HK-2 (cell line): ENCODE measurements at regions not wholly inside any gene's neighbourhood (a gene's known extent, or its start where the extent isn't known, plus 50 kb on each side); places are given as distances from the start of the nearest gene placed in this dataset.

Experiments
- DNase-seq: peaks from one replicate; pipeline ENCODE4 v3.0.0-alpha.2; 2018; ENCODE audit not compliant: unreplicated experiment

DNA sequence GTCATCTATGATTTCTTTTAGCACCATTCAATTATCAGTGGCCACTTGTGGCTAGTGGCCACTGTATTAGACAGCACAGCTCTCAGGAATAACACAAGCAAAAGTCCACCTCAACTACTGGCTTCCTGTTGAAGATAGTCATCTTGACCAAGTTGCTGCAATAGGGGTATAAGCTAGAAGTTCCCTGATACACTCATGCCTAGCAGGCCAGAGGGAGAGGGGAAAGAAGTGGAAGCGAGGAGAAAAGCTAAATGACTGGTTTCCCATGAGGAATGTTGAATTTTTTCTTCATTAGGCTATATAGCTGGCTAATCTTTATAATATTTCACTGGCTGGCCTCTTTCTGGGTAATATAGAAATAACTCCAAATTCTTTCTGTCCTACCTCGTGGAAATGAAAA, 327.5 kb upstream of the MEOX2 start:
- no peak for DNase-seq

GRCh38 chr7:16007911-16008310, 321.4 kb upstream of the MEOX2 start:
- no peak for DNase-seq

DNA sequence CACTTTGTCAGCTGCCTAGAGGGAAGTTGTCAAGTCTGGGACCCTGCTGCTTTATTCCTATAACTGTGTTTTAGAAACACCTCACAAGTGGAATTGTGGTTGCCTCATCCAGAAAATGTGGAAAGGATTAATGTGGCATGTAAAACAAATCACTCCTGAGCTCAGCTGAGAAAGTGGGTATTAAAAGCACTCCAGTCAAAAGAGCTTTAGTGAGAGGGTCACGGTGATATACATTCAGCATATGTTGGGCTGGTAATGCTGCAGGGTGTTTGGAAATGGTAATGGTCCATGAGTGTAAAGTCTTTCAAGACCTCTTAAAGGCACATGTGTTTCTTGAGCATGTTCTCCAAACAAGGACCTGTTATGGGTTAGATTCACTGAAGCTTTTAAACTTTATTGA, 318.2 kb upstream of the MEOX2 start:
- DNase-seq, result no peak

DNA sequence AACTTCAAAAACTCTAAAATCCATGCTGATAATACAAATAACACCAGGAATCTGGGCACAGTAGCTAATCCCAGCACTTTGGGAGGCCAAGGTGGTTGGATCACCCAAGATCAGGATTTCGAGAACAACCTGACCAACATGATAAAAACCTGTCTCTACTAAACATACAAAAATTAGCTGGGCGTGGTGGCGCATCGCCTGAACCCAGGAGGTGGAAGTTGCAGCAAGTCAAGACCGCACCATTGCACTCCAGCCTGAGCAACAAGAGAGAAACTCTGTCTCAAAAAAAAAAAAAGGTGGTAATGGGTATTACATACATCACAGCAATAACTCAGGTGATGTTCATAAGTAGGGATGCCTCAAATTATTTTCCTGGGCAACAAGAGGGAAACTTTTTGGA, 315.0 kb upstream of the MEOX2 start:
- no peak for DNase-seq

DNA sequence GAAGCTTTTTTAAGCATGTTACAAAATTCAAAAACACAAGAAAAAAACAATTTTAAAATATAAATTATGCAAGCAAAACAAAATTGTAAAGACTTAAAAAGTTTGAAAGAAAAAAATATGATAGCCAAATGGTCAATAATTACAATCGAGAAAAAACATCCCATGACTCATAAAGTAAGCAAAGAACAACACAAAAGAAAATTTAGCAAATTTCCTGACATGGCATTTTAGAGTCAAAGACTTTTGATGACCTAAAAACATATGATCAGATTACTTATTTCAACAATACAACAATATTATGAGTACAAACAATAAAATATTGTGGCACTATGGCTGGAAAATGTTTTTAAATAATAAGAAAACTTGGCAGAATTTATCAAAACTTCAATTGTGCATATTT, 312.1 kb upstream of the MEOX2 start:
- no peak for DNase-seq

DNA sequence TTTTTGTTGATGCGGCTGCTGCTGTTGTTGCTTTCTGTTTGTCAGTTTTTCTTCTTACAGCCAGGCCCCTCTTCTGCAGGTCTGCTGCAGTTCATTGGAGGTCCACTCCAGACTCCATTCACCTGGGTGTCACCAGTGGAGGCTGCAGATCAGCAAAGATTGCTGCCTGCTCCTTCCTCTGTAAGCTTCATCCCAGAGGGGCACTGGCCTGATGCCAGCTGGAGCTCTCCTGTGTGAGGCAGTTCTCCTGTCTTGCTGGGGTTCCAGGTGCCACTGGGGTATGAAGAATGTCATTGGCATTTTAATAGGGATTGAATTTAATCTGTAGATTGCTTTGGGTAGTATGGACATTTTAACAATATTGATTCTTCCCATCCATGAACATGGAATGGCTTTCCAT, 308.5 kb upstream of the MEOX2 start:
- no peak for DNase-seq

DNA sequence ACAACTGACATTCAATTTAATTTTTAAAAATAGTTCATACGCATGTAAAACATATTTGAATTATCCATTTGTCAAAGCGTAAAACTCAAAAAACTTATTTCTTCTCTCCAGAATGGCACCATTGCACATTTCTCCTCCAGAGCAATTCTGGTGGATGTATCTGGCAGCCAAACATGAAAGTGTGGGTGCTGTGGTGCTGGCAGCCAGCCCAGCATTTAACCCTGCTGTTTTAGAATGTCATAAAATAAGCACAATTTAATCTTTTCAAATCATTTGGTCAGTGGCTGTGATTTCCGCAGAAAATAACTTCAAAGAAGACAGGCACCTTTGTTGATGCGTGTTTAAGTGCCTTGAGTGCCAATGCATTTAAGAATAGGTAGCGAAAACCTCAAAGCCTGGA, 302.7 kb upstream of the MEOX2 start:
- DNase-seq, result no peak

DNA sequence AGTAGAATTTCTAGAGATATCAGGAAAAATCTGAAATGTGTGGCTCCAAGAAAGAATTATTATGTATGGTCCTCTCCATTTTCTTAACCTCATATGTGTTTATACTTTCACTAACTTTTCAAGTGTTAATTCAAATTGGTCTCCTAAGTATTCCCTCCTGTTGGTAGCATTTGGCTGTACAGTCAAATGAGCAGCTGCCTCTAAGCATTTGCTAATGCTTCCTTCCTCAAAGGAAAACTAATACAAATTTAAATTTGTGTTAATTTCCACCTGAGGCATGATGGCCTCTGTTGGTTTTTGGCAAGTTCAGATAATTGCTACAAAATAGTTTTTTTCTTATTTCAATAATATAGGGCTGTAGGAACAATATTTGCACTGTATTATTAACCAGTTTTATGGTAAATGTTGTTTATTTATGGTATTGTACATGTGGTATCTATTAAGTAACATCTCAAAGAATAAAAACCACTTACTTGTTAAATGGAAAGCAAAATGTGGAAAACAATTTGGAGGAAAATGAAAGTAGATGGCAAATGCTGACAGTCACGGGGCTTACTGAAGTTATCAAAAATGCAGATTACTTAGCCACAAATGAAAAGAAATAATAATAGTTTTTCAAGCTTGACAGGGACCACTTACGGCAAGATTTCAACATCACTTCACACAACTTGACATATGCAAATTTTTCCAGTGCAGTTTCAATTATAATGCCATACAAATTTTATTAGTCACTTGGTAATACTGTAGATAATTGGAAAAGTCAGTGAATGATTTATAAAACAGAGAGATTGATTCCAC, 299.3 kb upstream of the MEOX2 start:
- DNase-seq, result no peak

GRCh38 chr7:15977663-15978062, 291.2 kb upstream of the MEOX2 start:
- DNase-seq, result no peak

DNA sequence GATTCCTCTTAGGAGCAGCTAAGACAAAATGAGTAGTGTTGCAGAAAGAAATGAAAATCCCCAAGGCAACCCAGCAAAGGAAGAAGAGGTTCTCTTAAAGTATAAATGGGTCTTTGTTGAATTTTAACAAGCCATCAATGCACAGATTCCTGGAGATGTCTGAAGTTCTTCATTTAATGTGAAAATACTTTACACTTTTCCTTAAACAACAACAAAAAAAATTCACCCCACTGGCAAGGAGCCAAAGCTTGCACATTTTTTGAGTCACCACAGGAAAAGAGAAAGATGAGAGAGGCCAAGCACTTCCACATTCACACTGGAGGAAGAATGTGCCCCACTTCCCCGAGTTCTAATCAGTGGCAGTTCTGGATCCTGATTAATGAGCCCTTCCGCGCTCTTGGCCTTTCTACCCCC, 286.4 kb upstream of the MEOX2 start:
- no peak for DNase-seq

GRCh38 chr7:15967551-15967950, 281.1 kb upstream of the MEOX2 start:
- no peak for DNase-seq

DNA sequence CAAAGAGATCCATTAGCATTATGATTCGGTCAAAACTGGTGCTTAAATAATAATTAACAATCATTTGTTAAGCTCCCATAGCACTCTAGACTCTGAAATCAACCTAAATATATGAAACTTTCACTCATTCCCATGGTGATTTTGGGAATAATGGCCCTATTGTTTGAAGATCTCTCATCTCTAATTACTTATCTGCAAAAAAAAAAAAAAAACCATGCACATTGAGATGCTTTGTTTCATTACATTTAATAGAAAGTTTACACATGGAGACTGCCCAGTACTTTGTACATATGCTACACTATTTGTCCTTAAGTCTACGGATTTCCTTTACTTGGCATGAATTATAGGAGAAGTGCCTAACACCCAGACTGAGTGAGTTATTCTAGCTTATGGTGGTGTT, 280.6 kb upstream of the MEOX2 start:
- no peak for DNase-seq

DNA sequence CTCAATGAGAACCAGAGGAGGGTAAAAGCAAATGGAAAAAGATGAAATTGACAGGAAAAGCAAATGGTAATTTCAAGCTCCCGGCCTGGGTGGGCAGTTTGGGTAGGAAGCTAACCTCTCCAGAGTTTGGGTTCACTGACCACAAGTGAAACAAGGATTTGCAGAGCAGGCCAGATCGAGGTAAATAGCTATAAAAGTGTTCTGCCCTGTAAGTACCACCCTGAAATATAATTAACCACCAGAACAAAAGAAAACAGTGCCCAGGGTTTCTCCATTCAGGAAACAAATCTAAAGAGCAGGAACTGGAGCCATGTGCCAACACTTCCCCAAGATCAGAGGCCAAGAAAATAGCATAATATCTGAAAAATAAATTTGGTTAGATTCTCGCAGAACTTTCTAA, 276.7 kb upstream of the MEOX2 start:
- DNase-seq, result no peak

GRCh38 chr7:15954671-15955354, 268.3 kb upstream of the MEOX2 start:
- DNase-seq, result no peak

GRCh38 chr7:15950299-15950698, 263.8 kb upstream of the MEOX2 start:
- no peak for DNase-seq

DNA sequence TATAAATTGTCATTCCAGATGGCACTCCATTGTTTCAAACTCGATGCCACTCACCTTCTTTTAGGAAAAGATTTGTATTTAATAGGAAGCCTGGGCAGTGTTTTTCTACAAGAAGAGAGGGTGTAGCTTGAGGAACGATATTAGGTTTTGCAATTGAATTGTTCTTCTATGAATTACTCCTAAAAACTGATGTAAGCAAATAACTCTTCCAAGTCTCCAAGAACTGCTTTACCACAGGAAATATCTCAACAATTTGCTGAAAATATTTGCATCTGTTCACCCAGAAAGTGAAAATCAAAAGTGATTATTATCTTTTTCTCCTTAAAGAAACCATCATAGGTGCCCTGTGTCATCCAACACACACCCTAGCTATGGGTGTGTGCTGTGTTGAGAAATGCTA, 261.3 kb upstream of the MEOX2 start:
- DNase-seq, result no peak

GRCh38 chr7:15938115-15938514, 251.6 kb upstream of the MEOX2 start:
- no peak for DNase-seq

- no peak for DNase-seq
Observed at GRCh38 chr7:15937571-15937970, 251.1 kb upstream of the MEOX2 start.

- DNase-seq, result no peak
Observed at GRCh38 chr7:15936991-15937390, 250.5 kb upstream of the MEOX2 start.

DNA sequence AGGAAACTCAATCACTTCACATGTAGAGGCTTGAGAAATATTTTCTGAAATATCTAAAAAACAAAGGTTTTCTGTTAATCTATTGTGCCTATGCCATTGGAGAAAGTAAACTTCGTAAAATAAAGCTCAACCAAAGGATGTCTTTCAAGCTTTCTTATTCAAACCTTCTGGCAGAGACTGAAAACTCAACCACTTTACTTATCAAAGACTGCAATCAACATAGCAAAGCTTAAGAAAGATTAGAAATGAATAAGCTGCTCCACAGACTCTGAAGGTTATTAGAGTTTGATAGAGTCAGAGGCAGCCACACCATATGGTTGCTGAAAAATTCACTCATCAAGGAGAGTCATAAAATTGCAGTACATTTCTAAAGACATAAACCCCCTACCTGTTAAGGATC, 245.8 kb upstream of the MEOX2 start:
- no peak for DNase-seq

DNA sequence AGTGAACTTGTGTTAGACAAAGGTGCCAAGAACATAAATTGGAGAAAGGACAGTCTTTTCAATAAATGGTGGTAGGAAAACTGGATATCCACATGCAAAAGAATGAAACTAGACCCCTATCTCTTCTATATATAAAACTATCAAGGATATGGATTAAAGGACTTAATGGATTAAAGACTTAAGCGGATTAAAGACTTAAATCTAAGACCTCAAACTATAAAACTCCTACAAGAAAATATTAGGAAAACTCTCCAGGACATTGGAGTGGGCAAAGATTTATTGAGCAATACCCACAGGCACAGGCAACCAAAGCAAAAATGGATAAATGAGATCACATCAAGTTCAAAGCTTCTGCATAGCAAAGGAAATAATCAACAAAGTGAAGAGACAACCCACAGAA, 242.9 kb upstream of the MEOX2 start:
- no peak for DNase-seq

DNA sequence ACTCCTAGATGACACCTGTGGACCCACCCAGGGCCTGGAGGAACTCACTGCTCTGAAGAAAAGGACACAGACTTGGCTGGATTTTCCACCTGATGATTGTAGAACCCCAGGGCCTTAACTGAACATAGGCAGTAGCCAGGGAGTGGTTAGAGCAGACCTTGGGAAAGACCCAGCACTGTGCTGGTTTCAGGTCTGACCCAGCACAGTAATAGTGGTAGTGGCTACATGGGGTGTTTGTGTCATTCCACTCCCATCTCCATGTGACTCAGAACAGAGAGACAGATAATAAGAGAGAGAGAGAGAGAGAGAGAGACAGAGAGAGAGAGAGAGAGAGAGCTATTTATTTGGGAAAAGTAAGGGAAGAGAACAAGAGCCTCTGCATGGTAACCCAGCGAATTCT, 239.1 kb upstream of the MEOX2 start:
- DNase-seq, result no peak

- no peak for DNase-seq
Observed at GRCh38 chr7:15924910-15925309, 238.4 kb upstream of the MEOX2 start.

- DNase-seq, result no peak
Observed at GRCh38 chr7:15922002-15922401, 235.5 kb upstream of the MEOX2 start.
